C4-2B (cell line): ENCODE measurements at regions not wholly inside any gene's neighbourhood (a gene's known extent, or its start where the extent isn't known, plus 50 kb on each side); places are given as distances from the start of the nearest gene placed in this dataset.

ENCODE experiments used
- CTCF ChIP-seq: fragments of 450-650 bp; conservative IDR thresholded peaks from 2 replicates; pipeline ENCODE4 v1.5.1; 2017; ENCODE audit warnings: mild to moderate bottlenecking
- ZFX ChIP-seq: fragments of 450-650 bp; IDR thresholded peaks from 2 replicates; pipeline ENCODE4 v1.6.1; 2017

- no peak for TF ChIP-seq CTCF
- no peak for TF ChIP-seq ZFX
Observed at GRCh38 chr2:219875036-219875435, 247.6 kb downstream of the SLC4A3 start.
